GM23248 (cell line): ENCODE measurements at regions not wholly inside any gene's neighbourhood (a gene's known extent, or its start where the extent isn't known, plus 50 kb on each side); places are given as distances from the start of the nearest gene placed in this dataset.

ENCODE experiments used
- EZH2 ChIP-seq: fragments of 200-600 bp; sonication (generic); IDR thresholded peaks from 2 replicates; pipeline ENCODE4 v1.6.1; 2018; ENCODE audit warnings: antibody characterized with exemption, mild to moderate bottlenecking; ENCODE audit not compliant: insufficient read depth, poor library complexity, severe bottlenecking
- EZH2phosphoT487 ChIP-seq: fragments of 200-600 bp; sonication (generic); IDR thresholded peaks from 2 replicates; pipeline ENCODE4 v1.6.1; 2018; ENCODE audit warnings: antibody characterized with exemption, moderate library complexity, mild to moderate bottlenecking, low read depth; ENCODE audit not compliant: insufficient read depth

DNA sequence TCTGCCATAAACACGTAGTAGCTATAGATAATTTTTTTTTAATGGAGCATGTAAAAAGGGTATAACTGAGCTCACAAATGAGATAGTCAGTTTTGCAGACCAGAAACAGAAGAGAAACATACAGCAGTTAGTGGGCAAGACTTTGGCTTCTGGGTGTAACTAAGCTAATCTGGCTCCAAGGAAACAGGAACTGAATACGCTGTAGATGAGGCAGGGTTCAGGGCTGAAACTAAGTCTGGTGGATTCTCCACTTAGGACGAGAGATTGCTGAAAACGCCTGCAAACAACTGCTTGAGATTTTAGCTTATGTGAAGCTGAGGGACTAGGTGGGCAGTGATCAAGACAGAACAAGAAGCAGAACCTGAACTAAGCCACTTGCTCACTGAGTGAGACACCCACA is 91.7 kb downstream of the SMIM20 start:
- TF ChIP-seq EZH2 (no peak), EZH2phosphoT487 (no peak)
